SK-N-SH (cell line): ENCODE measurements at regions not wholly inside any gene's neighbourhood (a gene's known extent, or its start where the extent isn't known, plus 50 kb on each side); places are given as distances from the start of the nearest gene placed in this dataset.

ENCODE experiments used
- CTCF ChIA-PET: fragments of 300-600, 350-600 bp; formaldehyde crosslinking; extraction: SDS; loops from one replicate; lab custom pipeline; 2021; lab: Yijun Ruan, JAX
- POLR2A ChIA-PET: fragments of 350-600 bp; sonication (Branson Sonifier 250); formaldehyde crosslinking; extraction: SDS; loops from one replicate; lab custom pipeline; 2020; ENCODE audit warnings: antibody characterized with exemption, inconsistent platforms; lab: Yijun Ruan, JAX
- DNase-seq: peaks from one replicate; pipeline ENCODE4 v3.0.0; 2012
- H2AFZ ChIP-seq: fragments of 200-600 bp; sonication (generic); 2 replicates; pipeline ENCODE4 v1.8.1; 2016; ENCODE audit warnings: antibody characterized with exemption, mild to moderate bottlenecking, low read depth
- H3F3A ChIP-seq: fragments of 200-600 bp; sonication (generic); replicated peaks from 2 replicates; pipeline ENCODE3; 2016; ENCODE audit warnings: antibody characterized with exemption, mild to moderate bottlenecking; ENCODE audit not compliant: insufficient read depth
- H3K27ac ChIP-seq, 2 experiments: fragments of 200-500 bp in 1 of 2; fragments of 200-600 bp in 1 of 2; sonication (Bioruptor generic) in 1 of 2; sonication (generic), shearing (Covaris generic) in 1 of 2; 2 replicates each; pipeline versions ENCODE4 v1.5.1 to v1.6.1; 2014 to 2016; ENCODE audit warnings: low read depth in 2 of 2, inconsistent platforms in 1 of 2, low read length in 1 of 2, mild to moderate bottlenecking in 1 of 2, mixed read lengths in 1 of 2
- H3K27me3 ChIP-seq: fragments of 200-600 bp; sonication (generic), shearing (Covaris generic); 2 replicates; pipeline ENCODE4 v1.6.1; 2016; ENCODE audit warnings: mixed run types; ENCODE audit not compliant: insufficient read depth
- H3K36me3 ChIP-seq, 2 experiments: fragments of 200-500 bp in 1 of 2; fragments of 200-600 bp in 1 of 2; sonication (Bioruptor generic) in 1 of 2; sonication (generic) in 1 of 2; replicated peaks in 1 of 2; 2 replicates each; pipeline versions ENCODE3 to v1.5.1; 2014 to 2016; ENCODE audit warnings: low read length in 1 of 2, mild to moderate bottlenecking in 1 of 2; ENCODE audit not compliant: insufficient read depth in 2 of 2, control insufficient read depth in 1 of 2
- H3K4me1 ChIP-seq, 2 experiments: fragments of 200-500 bp in 1 of 2; fragments of 200-600 bp in 1 of 2; sonication (Bioruptor generic) in 1 of 2; sonication (generic), shearing (Covaris generic) in 1 of 2; 2 replicates each; pipeline versions ENCODE4 v1.5.1 to v1.6.1; 2014 to 2016; ENCODE audit warnings: low read depth in 1 of 2, low read length in 1 of 2, mixed run types in 1 of 2; ENCODE audit not compliant: insufficient read depth in 2 of 2, control insufficient read depth in 1 of 2
- H3K4me2 ChIP-seq: fragments of 200-600 bp; sonication (generic), shearing (Covaris generic); 2 replicates; pipeline ENCODE4 v1.6.1; 2017; ENCODE audit warnings: mixed run types
- H3K4me3 ChIP-seq, 2 experiments: fragments of 200-500 bp in 1 of 2; fragments of 200-600 bp in 1 of 2; sonication (Bioruptor generic) in 1 of 2; sonication (generic), shearing (Covaris generic) in 1 of 2; 2 replicates each; pipeline versions ENCODE4 v1.5.1 to v1.8.1; 2014 to 2016; ENCODE audit warnings: low read depth in 2 of 2, inconsistent platforms in 1 of 2, low read length in 1 of 2, mild to moderate bottlenecking in 1 of 2, mixed read lengths in 1 of 2, moderate library complexity in 1 of 2
- H3K79me2 ChIP-seq: fragments of 200-600 bp; sonication (generic); 2 replicates; pipeline ENCODE4 v1.8.1; 2017; ENCODE audit warnings: mild to moderate bottlenecking; ENCODE audit not compliant: insufficient read depth
- H3K9ac ChIP-seq: fragments of 200-600 bp; sonication (generic); 2 replicates; pipeline ENCODE4 v1.6.1; 2017; ENCODE audit warnings: mixed run types
- H3K9me2 ChIP-seq: fragments of 200-600 bp; sonication (generic); 2 replicates; pipeline ENCODE4 v1.6.1; 2017; ENCODE audit warnings: mixed run types
- H3K9me3 ChIP-seq: fragments of 200-600 bp; sonication (generic); 2 replicates; pipeline ENCODE4 v1.6.1; 2017; ENCODE audit warnings: mixed run types, mild to moderate bottlenecking, moderate library complexity
- H4K20me1 ChIP-seq: fragments of 200-600 bp; sonication (generic); 2 replicates; pipeline ENCODE4 v1.6.1; 2017; ENCODE audit warnings: mild to moderate bottlenecking, mixed run types; ENCODE audit not compliant: insufficient read depth
- CHD2 ChIP-seq: fragments of 150-350 bp; IDR thresholded peaks from 2 replicates; pipeline ENCODE4 v1.6.1; 2018; ENCODE audit warnings: low read length; ENCODE audit not compliant: partially characterized antibody
- CTCF ChIP-seq: fragments of 200-600 bp; sonication (generic); IDR thresholded peaks from 2 replicates; pipeline ENCODE4 v1.6.1; 2017; ENCODE audit warnings: antibody characterized with exemption, mild to moderate bottlenecking, moderate library complexity
- EZH2phosphoT487 ChIP-seq: fragments of 200-600 bp; sonication (generic); IDR thresholded peaks from 2 replicates; pipeline ENCODE4 v1.6.1; 2017; ENCODE audit warnings: low read depth, mixed run types, mild to moderate bottlenecking, antibody characterized with exemption, moderate library complexity, borderline replicate concordance
- FOSL2 ChIP-seq: IDR thresholded peaks from 2 replicates; pipeline ENCODE4 v1.4.0; 2012; ENCODE audit warnings: low read depth, mild to moderate bottlenecking, moderate library complexity, borderline replicate concordance
- GABPA ChIP-seq: IDR thresholded peaks from 2 replicates; pipeline ENCODE4 v1.4.0; 2012; ENCODE audit warnings: low read depth, mild to moderate bottlenecking
- MAX ChIP-seq: IDR thresholded peaks from 2 replicates; pipeline ENCODE4 v1.4.0; 2012; ENCODE audit warnings: low read depth
- MEF2A ChIP-seq: IDR thresholded peaks from 2 replicates; pipeline ENCODE4 v1.4.0; 2012; ENCODE audit warnings: low read depth, borderline replicate concordance
- PBX3 ChIP-seq: IDR thresholded peaks from 2 replicates; pipeline ENCODE4; 2012
- POLR2AphosphoS5 ChIP-seq: IDR thresholded peaks from 2 replicates; pipeline ENCODE4 v1.6.1; 2012; ENCODE audit warnings: low read depth, low read length
- RFX5 ChIP-seq: IDR thresholded peaks from 2 replicates; pipeline ENCODE4 v1.6.1; 2012; ENCODE audit warnings: mild to moderate bottlenecking, improper control_type of control experiment, low read length
- RXRA ChIP-seq: IDR thresholded peaks from 2 replicates; pipeline ENCODE4 v1.4.0; 2012; ENCODE audit warnings: low read depth, mild to moderate bottlenecking, borderline replicate concordance
- SMC3 ChIP-seq: IDR thresholded peaks from 2 replicates; pipeline ENCODE4 v1.6.1; 2012; ENCODE audit warnings: low read depth, low read length, improper control_type of control experiment
- TAF1 ChIP-seq: IDR thresholded peaks from 2 replicates; pipeline ENCODE4 v1.6.1; 2012; ENCODE audit warnings: low read depth, mild to moderate bottlenecking, low read length, moderate library complexity, borderline replicate concordance
- TCF12 ChIP-seq: IDR thresholded peaks from 2 replicates; pipeline ENCODE4 v1.4.0; 2012
- USF1 ChIP-seq: IDR thresholded peaks from 2 replicates; pipeline ENCODE4 v1.4.0; 2012; ENCODE audit warnings: low read depth, borderline replicate concordance
- ZBTB33 ChIP-seq: IDR thresholded peaks from 2 replicates; pipeline ENCODE4 v1.4.0; 2012; ENCODE audit warnings: low read depth, borderline replicate concordance
- WGBS: methylation state at CpG from one replicate; pipeline ENCODE4 v1.1.6; 2017; ENCODE audit warnings: low lambda C conversion rate; 5-methylcytosine and 5-hydroxymethylcytosine counted together

- H3K9me3 ChIP-seq = no peaks in the 10 kb centered on the region
- H2AFZ ChIP-seq = no peak overlapping the region
- H3K4me3 ChIP-seq = no peak overlapping the region
- no peaks in the 10 kb centered on the region for H3F3A ChIP-seq
- no peaks in the 10 kb centered on the region for H3K79me2 ChIP-seq
- no peak overlapping the region for H3K4me2 ChIP-seq
- H4K20me1 ChIP-seq = no peaks in the 10 kb centered on the region
- DNase-seq = no peak
- H3K27me3 ChIP-seq = no peaks in the 10 kb centered on the region
- TF ChIP-seq SMC3 (no peak), CTCF (peak; percentile 35; the same call in 1 of the 2 replicates)
- whole genome bisulfite sequencing = 22% methylated on average over 4 of the region's 4 CpGs
- no peaks in the 10 kb centered on the region for H3K36me3 ChIP-seq
- H3K27ac ChIP-seq = no peak overlapping the region
- no peaks in the 10 kb centered on the region for H3K9me2 ChIP-seq
- H3K4me1 ChIP-seq = no peaks in the 10 kb centered on the region
- ChIA-PET CTCF (interaction anchor here (1.3 kb wide), 1 partner anchor 17 kb away, joined by 3 read pairs; no protein-coding TSS in a partner anchor), POLR2A (no interaction called here)
- H3K9ac ChIP-seq = no peak overlapping the region
Measured at GRCh38 chr2:220460257-220460985, 833.0 kb downstream of the SLC4A3 start.

GRCh38 chr2:220463876-220464275 is 836.4 kb downstream of the SLC4A3 start:
- H2AFZ ChIP-seq = no peak overlapping the region
- no peak overlapping the region for H3K4me3 ChIP-seq
- ChIA-PET POLR2A (no interaction called here), CTCF (interaction anchor here (1.0 kb wide), 1 partner anchor 13 kb away, joined by 4 read pairs; no protein-coding TSS in a partner anchor)
- no peaks in the 10 kb centered on the region for H3F3A ChIP-seq
- WGBS = 6% methylated on average over 1 of the region's 1 CpG
- H3K27me3 ChIP-seq = no peaks in the 10 kb centered on the region
- no peak overlapping the region for H3K27ac ChIP-seq
- no peaks in the 10 kb centered on the region for H3K36me3 ChIP-seq
- H3K4me2 ChIP-seq = no peak overlapping the region
- no peaks in the 10 kb centered on the region for H3K9me3 ChIP-seq
- H3K9ac ChIP-seq = no peak overlapping the region
- DNase-seq = no peak
- H3K9me2 ChIP-seq = no peaks in the 10 kb centered on the region
- H4K20me1 ChIP-seq = no peaks in the 10 kb centered on the region
- no peaks in the 10 kb centered on the region for H3K79me2 ChIP-seq
- H3K4me1 ChIP-seq = no peaks in the 10 kb centered on the region
- TF ChIP-seq MEF2A = no peak
- no peak for TF ChIP-seq GABPA
- no peak for TF ChIP-seq EZH2phosphoT487
- TF ChIP-seq RXRA = no peak
- TF ChIP-seq USF1 = no peak
- no peak for TF ChIP-seq PBX3
- no peak for TF ChIP-seq TCF12
- no peak for TF ChIP-seq MAX
- no peak for TF ChIP-seq FOSL2
- TF ChIP-seq POLR2AphosphoS5 = no peak
- TF ChIP-seq SMC3 = no peak
- TF ChIP-seq TAF1 = no peak
- TF ChIP-seq RFX5 = no peak
- no peak for TF ChIP-seq CHD2
- TF ChIP-seq ZBTB33 = no peak
- no peak for TF ChIP-seq CTCF
